ENCODE measurements at regions not wholly inside any gene's neighbourhood (a gene's known extent, or its start where the extent isn't known, plus 50 kb on each side); places are given as distances from the start of the nearest gene placed in this dataset.

DNA sequence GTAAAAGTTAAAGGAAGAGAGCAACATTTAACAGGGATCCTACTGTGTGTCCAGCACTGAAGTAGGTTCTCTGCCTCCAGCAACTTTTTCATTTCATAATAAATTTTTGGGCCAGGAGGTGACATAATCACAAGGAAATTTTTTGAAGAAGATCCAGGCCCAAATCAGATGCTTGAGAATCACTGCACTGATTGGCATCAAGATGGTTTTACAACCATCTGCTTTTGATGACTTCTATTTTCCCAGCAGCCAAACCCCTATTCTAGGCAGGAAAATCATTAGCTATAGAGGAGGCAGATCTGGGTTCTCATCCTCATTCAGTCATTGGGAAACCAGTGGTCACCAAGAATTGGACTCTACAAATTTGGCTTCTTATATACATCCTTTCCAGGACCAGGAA lies 79.0 kb downstream of the ARL4A start:
- DNase-seq: no peak
- Mint-ChIP-seq H3K27me3 (ENCODE audit: low read depth in 3 of 3) (peaks cover 0 to 2% (median 0%) of the 10 kb centered on the region in 3 donors), H3K36me3 (no peaks in the 10 kb centered on the region), H3K4me3 (no peak overlapping the region), H3K27ac (no peak overlapping the region), H3K4me1 (no peaks in the 10 kb centered on the region), H3K9me3 (peaks cover 0 to 3% (median 0%) of the 10 kb centered on the region in 6 donors)

DNA sequence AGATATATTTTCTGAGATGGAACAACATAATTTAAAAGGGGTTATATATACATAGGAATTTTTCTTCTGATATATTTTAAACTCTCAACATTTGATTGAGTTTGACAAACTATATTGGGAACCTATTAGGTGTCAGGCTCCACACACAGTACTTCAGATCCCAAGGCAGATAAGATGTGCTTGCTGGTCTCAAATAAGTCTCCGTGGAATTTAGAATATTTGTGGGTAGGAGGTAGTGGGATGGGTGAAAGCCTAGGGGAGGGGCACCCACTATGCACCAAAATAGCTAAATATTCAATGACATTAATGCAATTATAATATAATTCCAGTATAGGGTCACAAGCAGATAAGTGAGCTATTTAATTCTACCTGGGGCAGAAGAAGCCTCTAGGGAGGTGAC lies 81.5 kb downstream of the ARL4A start:
- no peak for DNase-seq
- H3K4me1 Mint-ChIP-seq: no peaks in the 10 kb centered on the region
- no peaks in the 10 kb centered on the region for H3K36me3 Mint-ChIP-seq
- H3K4me3 Mint-ChIP-seq: no peak overlapping the region
- no peak overlapping the region for H3K27ac Mint-ChIP-seq
- peaks cover 0 to 4% (median under 1%) of the 10 kb centered on the region in 6 donors for H3K9me3 Mint-ChIP-seq
- peaks cover 0 to 4% (median 0%) of the 10 kb centered on the region in 3 donors for H3K27me3 Mint-ChIP-seq (ENCODE audit: low read depth in 3 of 3)

DNA sequence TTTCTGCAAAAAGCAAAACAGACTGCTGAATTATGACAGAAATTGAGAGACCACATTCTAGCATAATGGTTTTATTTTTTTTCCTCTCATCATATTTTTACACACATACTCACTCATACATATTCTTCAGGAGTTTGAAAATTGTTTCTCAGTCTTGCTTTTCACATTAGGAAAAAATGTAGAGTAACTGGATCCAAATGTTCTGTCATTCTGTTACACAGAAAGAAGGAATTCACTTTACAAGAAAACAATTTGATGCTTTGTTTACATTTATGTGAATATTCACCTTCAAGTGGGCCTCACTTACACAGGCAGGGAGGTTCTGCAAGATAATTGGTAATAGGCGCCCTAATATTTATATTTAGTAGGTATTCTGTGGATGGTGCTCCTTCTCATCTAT lies 82.0 kb downstream of the ARL4A start:
- Mint-ChIP-seq H3K9me3 (peaks cover 0 to 4% (median 2%) of the 10 kb centered on the region in 6 donors), H3K4me3 (no peak overlapping the region), H3K27ac (no peak overlapping the region), H3K27me3 (ENCODE audit: low read depth in 3 of 3) (peaks cover 0 to 4% (median 0%) of the 10 kb centered on the region in 3 donors), H3K4me1 (no peaks in the 10 kb centered on the region), H3K36me3 (no peaks in the 10 kb centered on the region)
- DNase-seq: no peak

DNA sequence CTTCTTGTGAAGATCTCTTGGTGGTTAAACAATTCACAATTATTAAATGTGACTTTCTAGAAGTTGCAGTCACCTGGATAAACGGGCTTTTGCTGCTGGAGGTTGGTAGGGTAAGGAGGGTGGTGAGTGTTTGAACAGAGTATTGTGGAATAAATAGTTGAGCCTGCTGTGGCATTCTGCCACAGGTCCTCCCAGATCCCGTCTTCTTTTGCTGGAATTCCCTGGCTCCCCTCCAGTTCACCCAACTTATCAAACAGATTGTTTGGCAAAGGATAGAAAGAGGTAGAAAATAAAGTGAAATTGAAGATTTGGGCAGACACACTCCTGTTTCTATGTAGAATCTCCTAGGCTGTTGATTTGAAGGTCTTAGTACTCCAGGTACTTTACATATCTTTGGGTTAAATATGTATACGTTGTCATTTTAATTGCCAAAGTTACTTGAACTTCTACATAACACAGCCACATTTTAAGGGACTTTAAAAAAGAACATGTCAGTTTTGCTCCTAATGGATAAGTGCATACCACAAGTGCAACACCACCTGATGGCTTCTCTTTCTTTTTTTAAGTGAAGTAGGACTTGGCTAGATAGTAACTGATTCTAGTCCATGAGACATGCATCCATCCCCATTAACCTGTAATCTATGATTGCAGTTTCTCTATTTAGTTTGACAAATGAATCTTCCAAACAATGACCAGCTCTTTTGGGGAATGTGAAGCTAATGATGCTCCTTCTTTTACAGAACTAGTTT lies 83.0 kb downstream of the ARL4A start:
- H3K9me3 Mint-ChIP-seq: peaks cover 0 to 4% (median 2%) of the 10 kb centered on the region in 6 donors
- no peak overlapping the region for H3K4me3 Mint-ChIP-seq
- no peaks in the 10 kb centered on the region for H3K36me3 Mint-ChIP-seq
- DNase-seq: no peak
- no peaks in the 10 kb centered on the region for H3K4me1 Mint-ChIP-seq
- peaks cover 0 to 4% (median 4%) of the 10 kb centered on the region in 3 donors for H3K27me3 Mint-ChIP-seq (ENCODE audit: low read depth in 3 of 3)
- no peak overlapping the region for H3K27ac Mint-ChIP-seq

DNA sequence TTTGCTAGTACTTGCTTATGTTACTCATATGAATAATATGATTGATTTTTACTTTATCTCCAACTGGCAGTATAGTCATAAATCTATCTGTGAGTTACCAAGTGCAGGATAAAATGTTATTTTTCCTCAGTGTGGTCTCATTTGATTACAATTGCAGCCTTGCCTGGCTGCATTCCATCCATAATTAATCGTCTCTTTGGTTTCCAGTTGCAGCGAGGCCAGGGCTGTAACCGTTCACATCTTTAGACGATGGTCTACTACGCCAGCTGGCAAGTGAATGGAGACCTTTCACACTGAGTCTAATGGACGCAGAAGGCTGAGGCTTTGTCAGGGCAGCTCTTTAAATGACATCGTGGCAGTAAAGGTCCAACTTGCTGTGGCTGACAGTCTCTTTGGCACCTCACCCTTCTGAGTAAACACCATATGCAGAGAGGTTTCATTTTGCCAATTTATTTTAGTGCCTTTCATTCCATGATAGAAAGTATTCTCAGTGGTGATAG lies 84.0 kb downstream of the ARL4A start:
- no peak overlapping the region for H3K4me3 Mint-ChIP-seq
- H3K36me3 Mint-ChIP-seq: no peaks in the 10 kb centered on the region
- H3K27me3 Mint-ChIP-seq (ENCODE audit: low read depth in 3 of 3): peaks cover 0 to 4% (median 4%) of the 10 kb centered on the region in 3 donors
- H3K27ac Mint-ChIP-seq: no peak overlapping the region
- DNase-seq: no peak
- H3K9me3 Mint-ChIP-seq: peaks cover 0 to 3% (median 2%) of the 10 kb centered on the region in 6 donors
- no peaks in the 10 kb centered on the region for H3K4me1 Mint-ChIP-seq

DNA sequence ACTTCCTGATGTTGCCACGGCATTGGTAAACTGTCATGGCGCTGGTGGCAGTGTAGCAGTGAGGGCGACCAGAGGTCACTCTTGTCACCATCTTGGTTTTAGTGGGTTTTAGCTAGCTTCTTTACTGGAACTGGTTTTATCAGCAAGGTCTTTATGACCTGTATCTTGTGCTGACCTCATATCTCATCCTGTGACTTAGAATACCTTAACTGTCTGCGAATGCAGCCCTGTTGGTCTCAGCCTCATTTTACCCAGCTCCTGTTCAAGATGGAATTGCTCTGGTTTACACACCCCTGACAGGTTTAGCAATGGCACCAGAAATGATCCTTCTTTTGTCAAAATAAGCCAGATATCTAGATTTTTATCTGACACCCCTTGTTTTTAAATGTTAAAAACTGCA lies 85.3 kb downstream of the ARL4A start:
- no peak for DNase-seq
- peaks cover 0 to 4% (median 4%) of the 10 kb centered on the region in 3 donors for H3K27me3 Mint-ChIP-seq (ENCODE audit: low read depth in 3 of 3)
- no peak overlapping the region for H3K4me3 Mint-ChIP-seq
- no peak overlapping the region for H3K27ac Mint-ChIP-seq
- no peaks in the 10 kb centered on the region for H3K36me3 Mint-ChIP-seq
- H3K4me1 Mint-ChIP-seq: no peaks in the 10 kb centered on the region
- H3K9me3 Mint-ChIP-seq: peaks cover 0 to 3% (median 2%) of the 10 kb centered on the region in 6 donors

DNA sequence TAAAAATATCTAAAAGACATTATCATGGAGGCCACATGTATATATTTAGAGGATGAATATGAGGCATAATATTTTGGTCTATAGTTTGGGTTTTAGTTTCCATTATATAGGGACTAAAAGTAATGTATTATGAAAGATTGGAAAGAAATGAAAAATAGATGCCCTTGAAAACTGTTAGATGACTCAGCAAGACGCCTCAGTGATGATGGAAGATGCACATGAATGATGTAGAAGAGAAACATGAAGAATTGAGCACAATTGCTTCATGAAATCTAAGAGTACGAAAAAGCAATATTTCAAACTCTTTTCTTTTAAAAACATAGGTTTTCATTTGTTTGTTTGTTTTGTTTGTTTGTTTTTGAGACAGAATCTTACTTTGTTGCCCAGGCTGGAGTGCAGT lies 89.8 kb downstream of the ARL4A start:
- Mint-ChIP-seq H3K36me3 (no peaks in the 10 kb centered on the region), H3K27ac (no peak overlapping the region), H3K27me3 (ENCODE audit: low read depth in 3 of 3) (peaks cover 4 to 7% (median 5%) of the 10 kb centered on the region in 3 donors), H3K4me1 (no peaks in the 10 kb centered on the region), H3K4me3 (no peak overlapping the region), H3K9me3 (peaks cover 0 to 3% (median under 1%) of the 10 kb centered on the region in 6 donors)
- DNase-seq: no peak

DNA sequence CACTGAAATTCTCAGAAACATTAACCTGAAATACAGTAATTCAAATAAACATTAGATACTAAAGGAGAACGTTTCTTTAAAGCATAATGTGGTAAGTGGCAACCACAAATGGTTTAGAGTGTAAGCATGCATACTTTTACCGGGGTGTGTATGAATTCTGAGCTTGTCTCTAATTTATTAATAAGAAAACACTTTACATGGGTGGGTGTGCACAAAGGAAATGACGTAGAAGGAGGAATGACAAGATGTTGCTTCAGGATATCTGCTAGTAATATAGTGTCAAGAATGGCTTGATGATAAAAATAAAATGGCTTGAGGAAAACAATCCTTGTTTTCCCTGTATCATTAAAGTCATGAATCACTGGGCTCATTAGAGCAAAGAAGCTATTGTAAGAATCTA lies 92.5 kb downstream of the ARL4A start:
- no peak for DNase-seq
- Mint-ChIP-seq H3K27me3 (ENCODE audit: low read depth in 3 of 3) (peaks cover 2 to 5% (median 5%) of the 10 kb centered on the region in 3 donors), H3K27ac (no peak overlapping the region)

DNA sequence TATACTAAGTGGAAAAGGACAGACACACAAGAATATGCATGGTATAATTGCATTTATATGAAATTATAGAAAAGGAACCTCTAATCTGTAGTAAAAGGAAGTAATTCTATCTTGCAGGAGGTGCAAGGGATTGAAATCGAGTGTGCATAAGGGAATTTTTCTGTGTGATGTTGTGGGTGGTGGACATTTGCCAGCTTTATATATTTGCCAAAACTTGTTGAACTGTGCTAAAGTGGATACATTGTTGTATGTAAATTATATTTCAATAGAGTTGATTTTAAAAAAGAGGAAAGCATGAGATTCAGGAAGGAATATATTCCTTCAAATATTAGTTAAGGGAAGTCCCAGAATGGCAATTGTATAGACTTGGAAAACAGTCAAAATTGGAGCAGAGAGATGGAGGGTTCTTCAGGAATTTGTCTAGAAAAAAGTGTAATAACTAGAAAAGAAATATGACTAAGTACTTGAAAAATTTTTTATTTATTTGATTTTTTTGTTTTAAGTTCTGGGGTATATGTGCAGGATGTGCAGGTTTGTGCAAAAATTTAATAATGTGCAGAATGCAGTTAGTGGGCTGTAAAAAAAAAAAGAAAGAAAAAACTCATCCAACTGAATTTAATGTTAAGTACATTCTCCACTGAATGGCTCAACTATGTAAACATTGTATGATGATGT lies 96.1 kb downstream of the ARL4A start:
- no peak overlapping the region for H3K27ac Mint-ChIP-seq
- no peak overlapping the region for H3K4me3 Mint-ChIP-seq
- H3K4me1 Mint-ChIP-seq: no peaks in the 10 kb centered on the region
- H3K36me3 Mint-ChIP-seq: no peaks in the 10 kb centered on the region
- peaks cover 0 to 8% (median 5%) of the 10 kb centered on the region in 3 donors for H3K27me3 Mint-ChIP-seq (ENCODE audit: low read depth in 3 of 3)
- peaks cover 0 to 5% (median 0%) of the 10 kb centered on the region in 6 donors for H3K9me3 Mint-ChIP-seq
- no peak for DNase-seq

More for the DNA sequence above, 92.5 kb downstream of the ARL4A start:
- H3K4me3 Mint-ChIP-seq: no peak overlapping the region
- H3K36me3 Mint-ChIP-seq: no peaks in the 10 kb centered on the region
- peaks cover 0 to 5% (median 0%) of the 10 kb centered on the region in 6 donors for H3K9me3 Mint-ChIP-seq
- no peaks in the 10 kb centered on the region for H3K4me1 Mint-ChIP-seq

DNA sequence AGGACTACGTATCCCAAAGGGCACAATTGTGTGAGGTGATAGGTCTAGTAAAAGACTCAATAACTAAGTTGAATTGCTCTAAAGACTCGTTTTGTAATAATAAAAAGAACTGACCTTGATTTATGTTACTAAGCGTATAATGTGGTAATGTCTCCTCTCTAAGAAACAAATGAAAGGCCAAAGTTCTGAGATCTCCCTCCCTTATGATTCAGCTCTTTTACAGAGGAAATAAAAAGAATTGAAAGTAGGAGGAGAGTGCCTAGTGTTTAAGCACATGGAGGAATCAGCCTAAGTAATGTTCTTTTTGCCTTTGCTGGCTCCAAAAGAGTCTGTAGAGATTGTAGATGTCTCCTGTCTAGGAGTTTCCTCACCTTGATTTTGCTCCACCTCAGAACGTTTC lies 98.0 kb downstream of the ARL4A start:
- no peak for DNase-seq
- Mint-ChIP-seq H3K27ac (no peak overlapping the region), H3K4me1 (no peaks in the 10 kb centered on the region), H3K36me3 (no peaks in the 10 kb centered on the region), H3K9me3 (peaks cover 0 to 5% (median 0%) of the 10 kb centered on the region in 6 donors), H3K27me3 (ENCODE audit: low read depth in 3 of 3) (peaks cover 0 to 3% (median 2%) of the 10 kb centered on the region in 3 donors), H3K4me3 (no peak overlapping the region)

DNA sequence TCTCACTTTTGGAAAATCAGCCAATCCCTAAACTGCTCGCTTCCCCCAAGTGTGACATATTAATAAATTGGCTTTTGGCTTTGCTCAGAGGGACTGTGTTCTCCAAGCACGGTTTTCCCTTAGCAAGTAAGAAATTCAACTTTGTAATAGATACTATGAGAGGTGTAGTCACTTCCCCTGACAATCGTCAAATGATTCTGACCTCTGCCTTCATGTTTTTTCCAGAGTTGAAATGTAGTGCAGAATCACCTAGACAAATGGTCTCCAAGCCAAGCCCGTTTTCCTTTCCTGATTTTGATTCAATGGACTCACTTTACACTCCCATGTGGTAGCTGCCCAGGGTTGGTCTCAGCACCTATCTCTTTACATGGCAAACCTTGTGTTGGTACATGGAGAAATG lies 99.1 kb downstream of the ARL4A start:
- peaks cover 0 to 5% (median 0%) of the 10 kb centered on the region in 6 donors for H3K9me3 Mint-ChIP-seq
- H3K4me1 Mint-ChIP-seq: no peaks in the 10 kb centered on the region
- no peak overlapping the region for H3K27ac Mint-ChIP-seq
- H3K4me3 Mint-ChIP-seq: no peak overlapping the region
- DNase-seq: no peak
- H3K36me3 Mint-ChIP-seq: no peaks in the 10 kb centered on the region
- H3K27me3 Mint-ChIP-seq (ENCODE audit: low read depth in 3 of 3): peaks cover 0 to 3% (median 0%) of the 10 kb centered on the region in 3 donors

DNA sequence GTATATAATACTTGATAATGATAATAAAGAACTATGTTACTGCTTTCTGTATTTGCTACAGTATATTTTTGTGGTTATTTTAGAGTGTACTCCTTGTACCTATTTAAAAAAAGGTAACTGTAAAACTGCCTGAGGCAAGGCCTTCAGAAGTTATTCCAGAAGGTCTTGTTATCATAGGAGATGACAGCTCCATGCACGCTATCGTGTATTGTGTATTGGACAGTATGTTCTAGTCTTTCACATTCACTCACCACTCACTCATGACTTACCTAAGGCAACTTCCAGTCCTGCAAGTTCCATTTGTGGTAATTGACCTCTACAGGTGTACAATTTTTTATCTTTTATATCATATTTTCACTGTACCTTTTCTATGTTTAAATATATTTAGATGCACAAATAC lies 100.7 kb downstream of the ARL4A start:
- Mint-ChIP-seq H3K4me3 (no peak overlapping the region), H3K27me3 (ENCODE audit: low read depth in 3 of 3) (peaks cover 0 to 3% (median 0%) of the 10 kb centered on the region in 3 donors), H3K27ac (no peak overlapping the region)

DNA sequence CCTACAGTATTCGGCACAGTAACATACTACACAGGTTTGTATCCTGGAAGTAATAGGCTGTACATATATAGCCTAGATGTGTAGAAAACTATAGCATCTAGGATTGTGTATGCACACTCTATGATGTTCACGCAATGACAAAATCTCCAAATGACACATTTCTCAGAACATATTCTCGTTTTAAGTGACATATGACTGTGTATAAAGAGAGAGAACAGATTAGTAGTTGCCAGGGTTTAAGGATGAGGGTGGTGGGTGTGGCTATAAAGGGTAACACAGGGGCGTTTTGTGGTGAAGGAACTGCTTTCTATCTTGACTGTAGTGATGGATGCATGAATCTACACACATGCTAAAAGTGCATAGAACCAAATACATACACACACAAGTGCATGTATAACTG lies 101.2 kb downstream of the ARL4A start:
- H3K27ac Mint-ChIP-seq: no peak overlapping the region
- H3K27me3 Mint-ChIP-seq (ENCODE audit: low read depth in 3 of 3): peaks cover 0 to 3% (median 0%) of the 10 kb centered on the region in 3 donors

More for the DNA sequence above, 100.7 kb downstream of the ARL4A start:
- H3K4me1 Mint-ChIP-seq: no peaks in the 10 kb centered on the region
- no peaks in the 10 kb centered on the region for H3K36me3 Mint-ChIP-seq
- no peak for DNase-seq
- H3K9me3 Mint-ChIP-seq: peaks cover 0 to 5% (median 0%) of the 10 kb centered on the region in 6 donors

DNA sequence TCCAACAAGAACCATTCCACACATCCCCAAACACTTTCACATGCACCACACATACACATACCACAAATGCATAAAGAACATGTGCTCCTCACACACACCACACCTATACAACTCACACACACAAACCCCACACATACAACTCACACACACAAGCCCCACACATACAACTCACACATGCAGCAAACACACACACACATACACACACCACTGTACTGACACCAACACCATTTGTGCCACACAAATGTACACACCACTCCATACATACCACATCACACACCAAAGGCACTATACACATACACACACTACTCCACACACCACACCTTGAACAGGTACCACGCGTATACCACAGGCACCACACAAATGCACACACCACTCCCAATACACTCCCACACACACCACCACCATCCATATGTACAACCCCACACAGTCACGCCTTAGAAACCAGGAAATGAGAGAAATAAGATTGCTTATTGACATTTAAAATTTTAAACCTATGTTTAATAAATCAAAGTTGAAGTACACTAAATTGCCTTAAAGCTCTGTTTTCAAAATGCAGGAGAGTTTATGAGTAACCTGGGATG lies 107.4 kb downstream of the ARL4A start:
- no peak overlapping the region for H3K27ac Mint-ChIP-seq
- H3K9me3 Mint-ChIP-seq: no peaks in the 10 kb centered on the region
- H3K36me3 Mint-ChIP-seq: no peaks in the 10 kb centered on the region
- no peaks in the 10 kb centered on the region for H3K4me1 Mint-ChIP-seq
- H3K27me3 Mint-ChIP-seq (ENCODE audit: low read depth in 3 of 3): no peaks in the 10 kb centered on the region
- no peak for DNase-seq
- no peak overlapping the region for H3K4me3 Mint-ChIP-seq

More for the DNA sequence above, 101.2 kb downstream of the ARL4A start:
- Mint-ChIP-seq H3K4me3 (no peak overlapping the region), H3K9me3 (peaks cover 0 to 5% (median 0%) of the 10 kb centered on the region in 6 donors), H3K36me3 (no peaks in the 10 kb centered on the region), H3K4me1 (no peaks in the 10 kb centered on the region)
- DNase-seq: no peak
